ENCODE measurements at regions not wholly inside any gene's neighbourhood (a gene's known extent, or its start where the extent isn't known, plus 50 kb on each side); places are given as distances from the start of the nearest gene placed in this dataset.

DNA sequence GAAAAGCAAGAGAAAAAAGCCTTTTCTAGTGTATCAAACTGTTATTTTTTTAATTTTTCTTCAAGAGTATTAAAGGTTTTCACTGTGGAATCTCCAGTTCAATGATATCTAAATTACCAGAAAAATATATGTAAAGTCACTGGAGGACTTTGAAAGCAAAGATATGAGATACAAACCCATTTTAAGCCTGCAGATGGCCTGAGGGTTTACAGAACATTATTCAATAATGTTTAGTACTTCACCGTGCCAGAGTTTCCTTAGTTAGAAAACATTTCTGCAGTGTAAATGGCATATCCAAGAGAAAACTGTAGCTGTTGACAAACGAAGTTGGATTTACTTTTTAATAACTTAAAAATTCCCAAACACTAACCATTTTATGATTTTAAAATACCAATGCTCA lies 529.4 kb upstream of the AGTR1 start:
- Histone ChIP-seq H3K36me3 (no peaks in the 10 kb centered on the region), H3K4me3 (no peak overlapping the region), H3K27me3 (no peaks in the 10 kb centered on the region), H3K4me1 (no peaks in the 10 kb centered on the region), H3K27ac (no peak overlapping the region), H3K9me3 (no peaks in the 10 kb centered on the region)
- WGBS, 2 donors, result 44 to 51% methylated on average over 2 of the region's 2 CpGs
- intact Hi-C loops (cut with DNase I), result no loop called here
- no peak for DNase-seq
- TF ChIP-seq POLR2A (IDR thresholded peaks at IDR 0.05), result no peak
- TF ChIP-seq, protein P1, sequence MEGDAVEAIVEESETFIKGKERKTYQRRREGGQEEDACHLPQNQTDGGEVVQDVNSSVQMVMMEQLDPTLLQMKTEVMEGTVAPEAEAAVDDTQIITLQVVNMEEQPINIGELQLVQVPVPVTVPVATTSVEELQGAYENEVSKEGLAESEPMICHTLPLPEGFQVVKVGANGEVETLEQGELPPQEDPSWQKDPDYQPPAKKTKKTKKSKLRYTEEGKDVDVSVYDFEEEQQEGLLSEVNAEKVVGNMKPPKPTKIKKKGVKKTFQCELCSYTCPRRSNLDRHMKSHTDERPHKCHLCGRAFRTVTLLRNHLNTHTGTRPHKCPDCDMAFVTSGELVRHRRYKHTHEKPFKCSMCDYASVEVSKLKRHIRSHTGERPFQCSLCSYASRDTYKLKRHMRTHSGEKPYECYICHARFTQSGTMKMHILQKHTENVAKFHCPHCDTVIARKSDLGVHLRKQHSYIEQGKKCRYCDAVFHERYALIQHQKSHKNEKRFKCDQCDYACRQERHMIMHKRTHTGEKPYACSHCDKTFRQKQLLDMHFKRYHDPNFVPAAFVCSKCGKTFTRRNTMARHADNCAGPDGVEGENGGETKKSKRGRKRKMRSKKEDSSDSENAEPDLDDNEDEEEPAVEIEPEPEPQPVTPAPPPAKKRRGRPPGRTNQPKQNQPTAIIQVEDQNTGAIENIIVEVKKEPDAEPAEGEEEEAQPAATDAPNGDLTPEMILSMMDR (IDR thresholded peaks at IDR 0.05), result no peak

DNA sequence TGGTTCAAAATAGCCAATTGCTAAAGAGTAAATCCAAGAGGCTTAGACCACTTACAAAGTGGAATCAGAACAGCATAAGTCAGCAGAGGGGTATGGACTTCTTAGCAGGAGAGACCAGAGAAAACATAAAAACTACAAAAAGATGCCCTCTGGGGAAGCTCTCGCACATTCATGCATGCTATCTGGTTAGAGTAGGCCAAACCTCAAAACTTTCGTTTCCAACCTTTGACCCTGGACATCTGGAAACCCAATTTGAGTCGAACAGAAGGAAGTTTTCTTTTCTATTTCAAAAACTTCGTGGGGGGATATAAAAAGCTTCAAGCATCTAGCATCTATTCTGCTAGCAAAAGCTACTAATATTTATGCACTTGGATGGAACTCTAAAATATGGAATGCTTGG lies 523.9 kb upstream of the AGTR1 start:
- Histone ChIP-seq H3K27me3 (no peaks in the 10 kb centered on the region), H3K27ac (no peak overlapping the region), H3K36me3 (no peaks in the 10 kb centered on the region), H3K4me1 (no peaks in the 10 kb centered on the region), H3K9me3 (no peaks in the 10 kb centered on the region), H3K4me3 (no peak overlapping the region)
- WGBS, 2 donors, result 51 to 63% methylated on average over 4 of the region's 4 CpGs
- no peak for TF ChIP-seq POLR2A (IDR thresholded peaks at IDR 0.05)
- TF ChIP-seq, protein P1 (IDR thresholded peaks at IDR 0.05), result no peak
- intact Hi-C loops (cut with DNase I), result no loop called here
- DNase-seq, result no peak

DNA sequence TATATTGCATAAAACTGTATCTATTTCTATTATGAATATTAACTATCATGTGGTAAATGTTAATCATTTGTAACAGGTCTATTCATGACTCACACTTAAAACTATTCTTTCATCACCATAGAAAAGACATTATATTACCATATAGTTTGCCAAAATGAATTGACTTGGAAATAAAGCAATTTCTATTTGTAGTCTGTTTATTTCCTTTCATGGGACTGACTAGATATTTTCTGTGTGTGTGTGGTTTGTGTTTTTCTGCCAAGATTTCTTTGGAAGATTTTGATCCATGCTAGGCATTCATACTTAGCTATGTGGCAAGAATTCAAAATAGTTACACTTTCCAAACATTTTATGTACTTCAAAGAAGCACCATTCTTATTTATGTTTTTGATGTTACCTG lies 522.5 kb upstream of the AGTR1 start:
- H3K27me3 ChIP-seq, result no peaks in the 10 kb centered on the region
- no peaks in the 10 kb centered on the region for H3K4me1 ChIP-seq
- TF ChIP-seq, protein P1 (IDR thresholded peaks at IDR 0.05), result no peak
- no peak for TF ChIP-seq POLR2A (IDR thresholded peaks at IDR 0.05)
- H3K36me3 ChIP-seq, result no peaks in the 10 kb centered on the region
- H3K4me3 ChIP-seq, result no peak overlapping the region
- H3K9me3 ChIP-seq, result no peaks in the 10 kb centered on the region
- no peak overlapping the region for H3K27ac ChIP-seq
- no peak for DNase-seq
- intact Hi-C loops (cut with DNase I), result no loop called here

DNA sequence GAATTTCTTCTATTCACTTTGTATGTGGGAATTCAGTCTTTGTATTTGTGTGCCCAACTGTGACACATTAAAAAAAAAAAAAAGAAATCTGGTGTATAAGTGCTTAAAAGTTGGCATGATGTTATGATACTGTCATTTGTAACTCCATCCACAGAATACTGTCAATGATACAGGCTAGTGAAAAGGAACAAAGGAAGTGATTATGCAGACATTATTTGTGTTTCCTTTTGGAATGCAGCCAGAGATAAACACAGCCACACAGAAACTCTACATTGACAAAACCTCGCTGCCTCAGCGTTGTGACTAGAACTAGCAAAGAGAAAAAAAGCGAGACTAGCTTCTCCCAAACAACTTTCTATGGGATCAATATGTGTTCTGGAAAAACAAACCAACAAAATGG lies 519.2 kb upstream of the AGTR1 start:
- intact Hi-C loops (cut with DNase I), result no loop called here
- Histone ChIP-seq H3K4me3 (no peak overlapping the region), H3K27me3 (no peaks in the 10 kb centered on the region), H3K9me3 (no peaks in the 10 kb centered on the region), H3K36me3 (no peaks in the 10 kb centered on the region), H3K27ac (no peak overlapping the region), H3K4me1 (no peaks in the 10 kb centered on the region)
- no peak for DNase-seq
- 8 to 10% methylated on average over 3 of the region's 3 CpGs for WGBS, 2 donors
- no peak for TF ChIP-seq POLR2A (IDR thresholded peaks at IDR 0.05)
- TF ChIP-seq, protein P1 (IDR thresholded peaks at IDR 0.05), result no peak

DNA sequence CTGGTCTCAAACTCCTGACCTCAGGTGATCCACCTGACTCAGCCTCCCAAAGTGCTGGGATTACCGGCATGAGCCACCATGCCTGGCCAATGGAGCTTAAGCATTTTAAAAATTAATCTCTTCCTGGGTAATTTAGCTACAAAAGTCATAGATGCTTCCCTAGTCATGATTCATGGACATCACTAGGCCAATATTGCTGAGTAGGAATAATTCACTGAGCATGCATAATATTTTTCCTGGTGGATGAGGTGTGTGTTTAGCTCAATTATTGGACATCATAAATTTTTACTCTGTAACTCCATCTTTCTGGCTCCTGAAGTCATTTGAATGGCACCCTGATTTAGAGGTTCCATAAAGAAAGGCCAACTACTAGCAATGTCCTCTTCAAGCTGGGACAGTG lies 512.9 kb upstream of the AGTR1 start:
- no peak for TF ChIP-seq POLR2A (IDR thresholded peaks at IDR 0.05)
- TF ChIP-seq, protein P1 (IDR thresholded peaks at IDR 0.05), result no peak
- no peak overlapping the region for H3K27ac ChIP-seq
- H3K4me1 ChIP-seq, result no peaks in the 10 kb centered on the region
- intact Hi-C loops (cut with DNase I), result no loop called here
- no peaks in the 10 kb centered on the region for H3K9me3 ChIP-seq
- H3K36me3 ChIP-seq, result no peaks in the 10 kb centered on the region
- WGBS, 2 donors, result 100% methylated on average over 1 of the region's 1 CpG
- H3K27me3 ChIP-seq, result no peaks in the 10 kb centered on the region
- no peak for DNase-seq
- H3K4me3 ChIP-seq, result no peak overlapping the region

All from esophagus squamous epithelium (tissue), 5 donors.